IPS DF 19.7 (cell line): ENCODE measurements at regions not wholly inside any gene's neighbourhood (a gene's known extent, or its start where the extent isn't known, plus 50 kb on each side); places are given as distances from the start of the nearest gene placed in this dataset.

Experiments used
- DNase-seq: peaks from one replicate; pipeline ENCODE4 v3.0.0-alpha.2; 2013; ENCODE audit warnings: low read depth, low spot score

DNA sequence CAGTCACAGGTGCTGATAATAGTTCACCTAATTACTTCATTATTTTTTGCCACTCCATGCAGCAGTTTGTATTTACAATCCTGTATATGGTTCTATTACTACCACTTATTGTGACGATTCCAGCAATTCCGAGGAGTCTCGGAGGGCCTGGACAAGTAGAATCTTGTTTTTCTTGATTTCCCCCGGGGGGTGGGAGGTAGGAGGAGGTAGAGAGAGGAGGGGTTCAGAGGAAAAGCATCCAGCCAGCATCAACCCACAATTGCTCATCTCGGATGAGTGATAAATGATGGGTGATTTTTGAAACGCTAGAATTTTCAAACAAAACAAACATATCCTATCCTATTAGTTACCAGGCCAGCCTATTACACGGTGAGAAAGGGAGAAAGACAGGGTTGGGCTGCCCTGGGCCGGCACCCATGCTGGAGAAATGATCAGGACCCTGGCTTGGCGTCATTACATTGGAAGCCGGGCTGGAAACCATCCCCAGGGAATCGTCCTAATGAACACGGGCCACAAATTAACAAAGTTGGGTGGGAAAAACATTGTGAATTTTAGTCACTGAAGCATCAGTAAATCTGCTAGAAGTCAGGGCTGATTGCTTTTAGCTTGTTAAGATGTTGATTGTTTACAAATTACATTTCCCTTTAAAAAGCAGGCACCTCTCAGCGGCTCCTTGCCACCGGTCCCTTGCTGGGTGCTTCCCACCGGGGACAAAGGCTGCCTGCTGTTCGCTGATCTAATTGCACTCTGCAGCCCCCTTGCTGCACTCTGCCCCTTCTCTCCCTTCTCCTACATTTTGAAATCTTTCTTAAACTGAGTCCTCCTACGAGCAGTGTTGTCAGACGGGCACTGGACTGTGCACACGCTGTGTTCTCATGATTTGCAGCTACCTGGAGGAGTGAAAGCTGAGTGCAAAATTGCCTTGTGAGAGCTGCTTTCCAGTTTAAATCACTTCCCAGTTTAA, 95.5 kb downstream of the FAM204A start:
- no peak for DNase-seq

DNA sequence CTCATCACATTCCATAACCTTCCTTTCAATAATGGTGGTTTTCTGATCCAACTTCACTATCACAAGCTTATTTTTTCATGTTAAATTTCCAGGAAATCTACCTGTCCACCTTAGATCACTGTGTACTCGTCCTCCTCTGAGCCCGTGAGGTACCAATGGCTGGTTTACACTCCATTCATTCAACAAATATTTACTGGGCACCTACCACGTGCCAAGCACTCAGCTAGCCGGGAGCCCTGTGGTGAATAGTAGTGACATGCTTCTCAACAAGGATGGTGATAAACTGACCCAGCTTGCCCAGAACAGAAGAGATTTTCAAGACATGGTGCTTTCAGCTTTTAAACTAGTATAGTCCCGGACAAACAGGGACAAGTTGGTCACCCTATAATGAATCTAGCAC, 98.2 kb downstream of the FAM204A start:
- DNase-seq: no peak

DNA sequence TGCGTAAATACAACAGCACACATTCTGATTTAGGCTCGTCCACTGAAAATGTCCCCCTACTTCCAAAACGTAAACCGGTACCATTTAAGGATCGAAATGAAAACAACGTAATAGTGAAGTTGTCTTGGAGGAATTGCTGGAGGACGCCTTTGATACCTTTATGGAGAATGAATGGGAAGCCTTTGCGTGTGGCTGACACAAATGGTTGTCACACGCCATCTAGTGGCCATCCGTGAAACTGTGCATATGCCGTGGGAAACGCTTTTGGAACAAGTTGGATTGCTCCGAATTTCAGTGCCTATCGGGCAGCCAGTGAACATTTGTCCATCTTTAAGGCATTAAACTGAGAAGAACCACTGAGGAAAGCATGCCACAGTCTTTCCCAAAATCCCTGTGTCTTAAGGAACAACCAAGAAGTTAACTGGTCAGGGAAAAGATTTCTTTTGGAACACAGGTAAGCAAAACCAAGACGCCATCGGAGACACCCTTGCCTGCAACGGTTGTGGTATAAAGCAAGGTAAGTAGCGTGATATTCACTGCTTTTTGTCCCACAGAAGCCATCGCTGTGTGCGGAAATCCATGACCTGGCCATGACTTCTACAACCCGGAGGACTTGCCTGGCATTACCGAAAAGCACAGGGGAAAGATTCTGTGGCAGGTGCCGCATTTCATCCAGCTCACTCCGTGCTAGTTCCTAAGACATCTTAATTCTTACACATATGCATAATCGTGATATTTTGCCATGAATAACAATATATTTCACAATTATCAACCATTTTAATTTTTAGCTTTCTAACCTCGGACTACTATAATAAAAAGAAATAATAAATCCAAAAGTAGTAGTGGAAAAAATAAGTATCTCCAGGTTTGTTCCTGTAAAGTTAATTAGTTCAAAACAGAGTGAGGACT, 100.6 kb downstream of the FAM204A start:
- DNase-seq: peak; percentile 38

DNA sequence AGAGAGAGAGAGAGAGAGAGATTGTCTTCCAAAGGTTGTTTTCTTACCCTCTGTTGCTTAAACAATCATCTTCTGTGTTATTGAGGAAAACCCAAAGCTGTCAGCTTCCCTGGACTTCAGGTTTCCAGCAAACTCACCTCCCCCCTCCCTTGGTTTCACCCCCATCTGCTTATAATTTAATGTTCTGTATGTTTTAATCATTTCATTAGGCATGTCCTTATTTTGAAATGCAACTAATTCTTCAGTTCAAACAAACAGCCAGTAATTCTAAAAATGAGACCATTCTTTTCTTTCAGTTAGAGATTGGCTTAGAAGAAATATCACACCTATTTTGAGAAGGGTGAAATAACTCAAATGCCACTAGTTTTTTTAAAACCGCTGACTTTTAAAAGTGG, 102.9 kb downstream of the FAM204A start:
- DNase-seq: no peak

DNA sequence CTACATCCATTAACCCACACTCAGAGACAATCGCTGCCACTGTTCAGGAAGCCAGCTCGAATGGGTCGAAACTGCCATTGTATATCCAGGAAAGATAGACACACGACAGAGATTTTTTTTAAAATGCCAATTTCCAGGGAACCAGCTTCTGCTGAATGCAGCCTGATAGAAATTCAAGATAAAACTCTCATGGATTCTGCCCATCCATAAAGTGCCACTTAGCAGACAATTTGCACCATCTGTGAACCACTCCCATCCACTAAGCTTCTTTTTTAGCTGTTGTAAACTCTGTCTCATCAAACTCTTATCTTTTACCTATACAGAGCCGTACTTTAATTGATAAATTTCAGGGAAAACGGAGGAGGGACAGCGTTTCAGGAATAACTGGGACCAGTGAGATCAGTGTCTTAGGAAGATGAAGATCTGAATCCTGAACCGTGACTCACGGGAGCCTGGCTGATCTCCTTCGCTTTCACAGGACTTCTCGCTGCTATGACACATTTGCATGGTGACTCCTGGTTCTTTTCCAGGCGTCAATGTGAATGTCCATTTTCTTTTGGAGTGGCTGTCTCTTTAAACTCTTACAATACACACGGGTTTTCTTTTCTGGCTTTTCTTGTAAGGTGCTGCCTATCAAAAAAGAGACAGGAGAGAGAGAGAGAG, 103.4 kb downstream of the FAM204A start:
- no peak for DNase-seq

DNA sequence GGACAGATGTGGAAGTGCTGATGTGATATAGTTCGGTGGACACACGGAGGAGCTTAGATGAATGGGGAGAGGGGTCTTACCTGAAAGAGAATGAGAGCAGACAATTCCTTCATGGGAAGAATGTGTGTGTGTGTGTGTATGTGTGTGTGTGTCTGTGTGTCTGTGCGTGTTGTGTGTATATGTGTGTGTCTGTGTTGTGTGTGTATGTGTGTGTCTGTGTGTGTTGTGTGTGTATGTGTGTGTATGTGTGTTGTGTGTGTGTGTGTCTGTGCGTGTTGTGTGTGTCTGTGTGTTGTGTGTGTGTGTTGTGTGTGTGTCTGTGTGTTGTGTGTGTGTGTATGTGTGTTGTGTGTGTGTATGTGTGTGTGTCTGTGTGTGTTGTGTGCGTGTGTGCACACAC, 104.2 kb downstream of the FAM204A start:
- DNase-seq: no peak

DNA sequence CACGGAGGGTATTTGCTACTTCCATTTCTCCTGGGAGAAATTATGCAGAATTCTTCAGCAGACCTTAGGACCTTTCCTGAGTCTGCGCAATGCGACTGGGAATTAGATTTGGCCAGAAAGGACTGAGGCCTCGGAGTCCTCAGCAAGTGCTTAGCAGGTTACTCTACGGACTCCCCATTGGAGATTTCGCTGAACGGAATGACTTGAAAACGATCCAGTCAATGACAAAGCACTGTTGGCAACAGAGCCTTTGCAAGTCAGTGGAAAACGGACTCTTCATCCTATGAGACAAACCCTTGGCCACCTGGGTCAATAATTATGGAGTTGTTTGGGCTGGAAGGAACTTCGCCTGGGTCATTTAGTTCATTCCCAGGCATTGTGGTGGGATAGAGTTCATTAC, 107.4 kb downstream of the FAM204A start:
- no peak for DNase-seq

DNA sequence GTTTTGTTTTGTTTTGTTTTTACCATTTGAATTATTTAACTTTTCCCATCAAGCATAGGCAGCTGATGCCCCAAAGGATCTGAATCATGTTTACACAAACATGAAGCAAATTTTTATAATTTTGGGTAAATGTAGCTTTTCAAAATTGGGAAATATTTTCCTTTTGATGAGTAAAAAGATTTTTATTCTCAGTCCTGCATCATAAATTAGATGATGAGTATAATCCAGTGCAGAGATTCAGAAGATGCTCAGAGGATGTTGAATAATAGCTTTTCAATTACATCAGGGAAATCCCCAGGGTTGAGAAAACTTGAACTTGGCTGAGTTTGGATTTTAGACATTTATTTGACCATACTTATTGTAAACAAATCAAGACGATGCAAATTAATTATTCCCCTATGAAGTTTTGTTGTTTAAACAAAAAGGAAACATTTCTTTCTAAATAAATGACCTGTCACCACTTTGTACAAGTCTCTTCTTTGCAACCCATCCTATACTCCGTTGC, 121.7 kb downstream of the FAM204A start:
- no peak for DNase-seq

DNA sequence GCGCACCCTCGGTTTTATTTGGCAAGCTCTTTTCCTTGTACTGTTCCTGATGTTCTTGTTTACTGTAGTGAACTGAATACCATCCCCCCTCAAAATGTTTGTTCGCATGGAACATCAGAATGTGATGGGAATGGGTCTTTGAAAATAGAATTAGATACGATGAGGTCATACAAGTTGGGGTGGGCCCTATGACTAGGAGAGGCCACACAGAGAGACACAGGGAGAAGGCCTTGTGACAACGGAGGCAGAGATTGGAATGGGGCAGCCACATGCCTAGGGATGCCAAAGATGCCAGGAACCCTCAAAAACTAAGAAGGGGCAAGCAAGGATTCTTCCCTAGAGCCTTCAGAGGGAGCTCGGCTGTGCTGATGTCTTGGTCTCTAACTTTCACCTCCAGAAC, 123.6 kb downstream of the FAM204A start:
- DNase-seq: no peak

DNA sequence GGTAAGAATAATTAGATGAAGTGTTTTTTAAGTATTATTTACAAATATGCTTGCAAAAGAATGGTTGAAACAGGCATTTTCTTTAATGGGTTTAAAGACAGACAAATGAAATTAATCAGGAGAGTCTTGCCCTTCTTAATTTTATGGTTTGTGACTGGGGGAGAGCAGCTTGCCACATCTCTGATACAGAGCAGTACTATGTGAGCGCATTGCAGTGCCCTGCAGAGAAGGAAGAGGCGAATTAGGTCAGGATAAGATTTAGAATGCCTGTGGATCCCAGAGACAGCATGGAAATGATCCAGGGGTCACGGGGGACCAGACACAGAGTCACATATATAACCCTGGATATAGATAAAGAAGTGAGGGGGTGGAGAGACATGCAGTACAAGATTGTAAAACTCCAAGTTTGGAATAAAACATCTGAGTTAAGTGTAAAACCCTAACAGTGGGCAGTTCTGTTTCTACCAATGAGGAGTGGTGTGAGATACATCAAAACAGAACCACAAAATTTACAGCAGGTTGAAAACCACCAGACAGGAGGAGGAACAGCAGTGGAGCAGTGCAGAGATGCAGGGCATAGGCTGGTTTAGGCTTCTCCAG, 125.5 kb downstream of the FAM204A start:
- no peak for DNase-seq

DNA sequence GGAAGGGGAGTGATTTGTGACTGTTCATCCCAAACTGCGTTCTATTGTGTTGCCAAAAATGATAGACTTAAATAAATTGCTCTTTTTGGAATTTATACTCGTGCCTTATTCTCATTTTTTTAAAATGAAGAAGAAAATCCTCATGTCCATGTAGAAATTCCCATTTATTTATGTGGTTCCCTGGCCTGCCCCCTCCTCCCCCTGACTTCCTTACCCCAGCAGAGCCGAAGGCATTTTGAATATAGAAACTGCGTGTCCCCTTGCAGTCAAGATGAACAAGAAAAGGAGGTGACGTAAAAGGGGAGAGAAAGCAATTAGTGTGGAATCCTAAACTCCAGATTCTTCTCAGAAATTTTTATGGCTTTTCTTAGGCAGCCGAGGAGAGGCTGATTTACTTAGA, 126.1 kb downstream of the FAM204A start:
- DNase-seq: no peak

DNA sequence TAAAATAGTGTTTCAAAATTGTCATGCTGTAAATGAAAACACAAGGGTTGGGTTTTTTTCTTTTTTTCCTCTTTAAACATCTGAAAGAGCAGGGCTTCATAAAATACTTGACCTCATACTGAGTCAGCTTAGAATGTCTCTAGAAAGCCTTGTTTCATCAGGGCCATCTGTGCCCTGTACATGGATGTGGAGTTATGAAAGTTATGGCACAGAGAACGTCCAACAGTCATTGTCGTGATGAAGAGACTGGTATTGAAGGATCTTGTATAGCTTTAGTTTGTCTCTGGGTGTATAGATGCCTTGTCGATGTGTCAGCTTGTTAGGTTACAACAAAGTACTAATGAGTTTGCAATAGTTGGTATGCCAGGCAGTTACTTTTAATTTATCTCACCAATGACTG, 127.3 kb downstream of the FAM204A start:
- DNase-seq: no peak

DNA sequence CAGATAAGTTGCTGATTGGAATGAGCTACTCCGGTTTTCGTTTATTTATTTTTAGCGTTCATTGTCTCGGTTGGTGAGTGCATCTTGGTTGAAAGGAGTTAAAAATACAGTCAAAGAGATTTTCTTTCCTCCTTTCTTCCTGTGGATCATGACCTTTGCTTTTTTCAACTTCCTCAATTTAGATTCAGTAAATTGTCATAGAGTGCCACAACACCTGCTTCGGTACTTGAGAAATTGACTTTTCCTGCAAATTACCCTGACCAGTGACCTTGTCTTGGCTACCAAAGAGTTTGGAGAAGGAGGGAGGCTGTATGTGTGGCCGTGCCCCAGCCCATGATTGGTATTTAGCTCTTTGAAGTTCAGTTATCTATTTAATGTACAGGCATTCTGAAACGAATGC, 128.7 kb downstream of the FAM204A start:
- no peak for DNase-seq

DNA sequence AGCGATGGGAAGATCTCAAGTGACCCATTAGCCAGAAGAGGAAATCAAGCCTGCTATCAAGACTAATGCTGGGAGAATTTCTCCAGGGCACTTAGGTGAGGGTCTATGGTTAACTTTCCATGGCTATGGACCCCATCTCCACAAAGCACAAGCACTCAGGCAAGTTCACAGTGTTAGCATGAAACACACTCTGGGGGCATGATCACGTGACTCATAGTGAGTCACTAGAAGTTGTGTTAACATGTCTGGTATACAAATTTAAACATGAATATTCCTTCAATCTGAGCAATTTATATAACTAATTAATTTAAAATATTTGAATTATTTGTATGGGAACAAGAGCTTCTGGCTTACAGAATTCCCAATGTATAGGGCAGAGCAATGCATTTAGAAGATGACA, 131.8 kb downstream of the FAM204A start:
- no peak for DNase-seq

DNA sequence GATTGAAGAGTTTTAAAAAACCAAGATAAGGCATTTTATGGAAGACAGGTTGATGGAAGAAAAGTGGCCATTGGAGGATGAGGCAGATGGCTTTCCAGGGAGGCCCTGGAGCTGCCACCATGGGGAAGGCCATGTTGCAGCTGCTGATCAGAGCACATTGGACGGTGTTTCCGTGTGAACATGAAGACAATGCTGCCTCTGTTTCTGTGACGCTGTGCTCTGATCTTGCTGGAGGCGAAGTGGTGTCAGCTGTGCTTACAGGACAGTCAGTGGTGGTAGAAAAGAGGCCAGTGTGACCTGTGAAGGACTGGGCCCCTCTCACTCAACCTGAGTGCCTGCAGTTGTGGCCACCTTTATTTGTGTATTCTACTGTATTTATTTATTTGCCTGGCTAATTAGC, 132.9 kb downstream of the FAM204A start:
- DNase-seq: no peak

DNA sequence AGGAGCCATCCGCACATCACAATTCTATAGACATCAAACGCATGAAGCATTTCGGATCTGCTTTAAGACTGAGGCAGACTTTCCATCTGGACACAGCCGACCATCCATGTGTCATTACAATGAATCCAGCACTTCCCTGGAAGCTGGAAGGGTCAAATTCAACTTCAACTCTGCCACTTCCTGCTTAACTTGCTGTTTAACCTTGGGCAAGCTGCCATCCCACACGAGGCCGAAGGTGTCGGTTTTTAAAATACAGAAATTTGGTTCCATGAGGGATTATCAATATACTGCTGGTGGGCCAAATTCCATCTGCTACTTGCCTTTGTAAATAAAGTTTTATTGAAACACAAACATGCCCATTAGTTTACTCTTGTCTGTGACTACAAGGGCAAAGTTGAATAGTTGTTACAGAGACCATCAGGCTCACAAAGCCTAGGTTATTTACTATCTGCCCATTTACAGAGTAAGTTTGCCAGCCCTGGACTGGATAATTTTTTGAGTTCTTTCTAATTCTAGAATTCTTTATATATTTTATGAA, 134.6 kb downstream of the FAM204A start:
- DNase-seq: no peak

DNA sequence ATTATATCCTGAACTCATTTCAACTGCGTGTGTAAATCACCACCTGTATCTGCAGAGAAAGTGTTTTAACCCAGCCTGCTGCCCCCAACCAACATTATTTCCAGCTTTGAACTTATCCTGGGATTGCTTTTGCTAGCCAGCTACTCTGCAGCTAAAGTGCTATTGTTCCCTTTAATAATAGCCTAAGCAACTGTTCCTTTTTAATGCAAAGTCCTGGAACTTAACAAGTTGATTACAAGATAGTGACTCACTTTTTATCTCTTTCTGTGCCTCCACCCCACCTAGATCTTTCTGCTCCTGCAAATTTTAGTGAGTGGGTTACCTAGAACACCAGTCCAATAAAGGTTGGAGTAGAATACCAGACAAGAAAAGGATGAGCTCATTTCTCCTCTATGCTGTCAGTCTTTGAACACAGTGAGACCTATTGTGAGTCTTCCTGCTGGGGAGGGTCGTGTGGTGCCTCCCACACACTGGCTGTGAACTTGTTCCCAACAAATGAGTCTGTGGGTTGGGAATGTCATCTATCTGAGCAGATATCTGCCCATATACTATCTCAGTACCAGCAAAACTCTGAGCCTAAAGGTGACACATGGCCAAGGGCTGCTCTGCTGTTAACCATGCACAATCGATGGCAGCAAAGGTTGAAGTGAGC, 137.7 kb downstream of the FAM204A start:
- DNase-seq: no peak

DNA sequence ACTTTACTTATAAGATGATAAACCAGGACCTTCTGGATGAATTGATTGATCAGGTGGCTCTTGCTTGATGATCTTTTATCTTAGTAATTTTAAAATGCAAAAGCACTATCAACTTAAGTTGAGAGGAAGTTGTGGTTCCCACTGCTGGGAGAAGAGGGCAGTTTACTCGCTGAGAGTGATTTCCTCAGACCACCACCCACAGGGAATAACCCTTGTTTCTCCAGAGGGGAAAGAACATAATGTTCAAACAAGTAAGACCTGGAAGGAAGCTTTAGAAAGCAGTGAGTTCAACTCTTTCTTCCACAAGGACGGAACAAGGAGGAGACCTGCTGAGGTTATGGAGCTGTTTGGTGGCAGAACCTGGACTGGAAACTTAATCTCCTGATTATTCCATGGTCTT, 138.7 kb downstream of the FAM204A start:
- DNase-seq: no peak

DNA sequence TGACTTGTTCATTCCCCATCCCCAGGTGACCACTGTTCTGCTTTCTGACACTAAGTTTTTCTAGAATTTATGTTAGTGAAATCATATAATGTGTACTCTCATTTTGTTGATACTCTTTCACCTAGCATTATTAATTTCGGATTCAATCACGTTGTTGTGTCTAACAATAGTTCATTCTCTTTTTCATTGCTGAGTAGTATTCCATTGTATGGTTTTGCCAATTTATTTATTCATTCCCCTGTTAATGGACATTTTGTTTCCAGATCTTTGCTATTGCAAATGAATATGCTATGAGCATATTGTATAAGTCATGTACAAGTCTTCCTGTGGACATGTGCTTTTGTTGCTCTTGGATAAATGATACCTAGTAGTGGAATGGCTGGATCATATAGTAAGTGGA, 146.4 kb downstream of the FAM204A start:
- DNase-seq: no peak

DNA sequence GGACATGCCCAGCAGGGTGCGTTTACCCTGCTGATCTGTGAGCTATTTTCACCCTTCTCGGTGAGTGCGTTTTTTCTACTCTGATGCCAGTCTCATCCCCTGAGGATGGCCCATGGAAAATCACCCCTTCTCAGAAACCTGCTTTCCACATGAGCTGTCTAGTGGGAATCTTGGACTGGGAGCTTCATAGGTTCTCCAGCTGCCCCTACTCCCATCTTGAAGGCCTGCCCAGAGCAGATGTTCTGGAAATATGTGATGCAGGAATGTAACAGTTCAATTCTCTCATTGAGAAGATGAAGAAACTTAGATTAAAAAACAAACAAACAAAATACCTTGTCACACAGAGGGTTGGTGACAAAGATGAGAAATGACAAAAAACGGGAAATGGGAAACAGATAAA, 146.9 kb upstream of the RAB11FIP2 start:
- DNase-seq: no peak

DNA sequence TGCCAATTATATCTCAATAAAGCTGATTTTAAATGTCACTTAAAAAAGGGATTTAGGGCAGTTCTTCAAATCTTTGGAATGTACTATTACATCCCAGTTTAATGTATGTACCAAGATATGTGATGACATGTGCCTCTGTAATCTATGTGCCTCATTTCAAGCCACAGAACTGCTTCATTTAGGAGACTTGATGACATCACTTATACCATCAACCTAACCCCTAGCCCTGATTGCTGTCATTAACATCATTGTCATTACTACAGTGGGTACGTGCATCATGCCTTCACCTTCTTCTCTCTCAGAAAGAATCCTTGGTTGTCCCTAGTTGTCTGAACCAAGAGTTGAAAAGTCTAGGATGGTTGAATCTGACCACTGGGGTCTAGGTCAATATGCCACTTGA, 134.3 kb upstream of the RAB11FIP2 start:
- DNase-seq: no peak
